HAP-1 (cell line): ENCODE measurements at regions not wholly inside any gene's neighbourhood (a gene's known extent, or its start where the extent isn't known, plus 50 kb on each side); places are given as distances from the start of the nearest gene placed in this dataset.
A peak's percentile ranks its signal among the peaks of the same experiment; 100 is the strongest.
"Not testable (repeated sequence)": the region's sequence is repeated elsewhere in the genome, so short reads cannot be mapped to it uniquely, and the experiment has no call there.

Experiments
- DNase-seq, 2 experiments: peaks; one replicate each; pipeline ENCODE4 v3.0.0-alpha.2; 2016 to 2020; ENCODE audit warnings: low spot score in 2 of 2
- H3K27me3 ChIP-seq: fragments of 250-450 bp; sonication (Bioruptor Pico); 2 replicates; pipeline ENCODE4 v1.5.1; 2020; ENCODE audit warnings: low read depth, mild to moderate bottlenecking, moderate library complexity
- H3K36me3 ChIP-seq: fragments of 250-450 bp; sonication (Bioruptor Pico); replicated peaks from 2 replicates; pipeline ENCODE4 v1.5.1; 2020; ENCODE audit warnings: mild to moderate bottlenecking
- H3K4me1 ChIP-seq: fragments of 250-450 bp; sonication (Bioruptor Pico); 2 replicates; pipeline ENCODE4 v1.5.1; 2020; ENCODE audit warnings: mild to moderate bottlenecking
- H3K4me3 ChIP-seq: fragments of 250-450 bp; sonication (Bioruptor Pico); 2 replicates; pipeline ENCODE4 v1.5.1; 2020; ENCODE audit warnings: mild to moderate bottlenecking, moderate library complexity
- H3K9me3 ChIP-seq: fragments of 250-450 bp; sonication (Bioruptor Pico); 2 replicates; pipeline ENCODE4 v1.5.1; 2020; ENCODE audit warnings: mild to moderate bottlenecking, moderate library complexity
- in situ Hi-C: fragments of 300-500 bp; cut with MboI; formaldehyde crosslinking; loops from 3 replicates; pipeline ENCODE4 v1.14.3; 2020; ENCODE audit warnings: low sequenced_read_pairs, inconsistent platforms, mixed read lengths

GRCh38 chr4:122100508-122100907, 51.6 kb upstream of the BLTP1 start:
- H3K4me3 ChIP-seq = no peak overlapping the region
- in situ Hi-C loops = no loop called here
- H3K9me3 ChIP-seq = no peaks in the 10 kb centered on the region
- no peaks in the 10 kb centered on the region for H3K36me3 ChIP-seq
- no peak for DNase-seq
- H3K4me1 ChIP-seq = no peaks in the 10 kb centered on the region
- H3K27me3 ChIP-seq = 0 out of 2 replicates have a peak, but pooled peaks cover 2% of the 10 kb centered on the region

DNA sequence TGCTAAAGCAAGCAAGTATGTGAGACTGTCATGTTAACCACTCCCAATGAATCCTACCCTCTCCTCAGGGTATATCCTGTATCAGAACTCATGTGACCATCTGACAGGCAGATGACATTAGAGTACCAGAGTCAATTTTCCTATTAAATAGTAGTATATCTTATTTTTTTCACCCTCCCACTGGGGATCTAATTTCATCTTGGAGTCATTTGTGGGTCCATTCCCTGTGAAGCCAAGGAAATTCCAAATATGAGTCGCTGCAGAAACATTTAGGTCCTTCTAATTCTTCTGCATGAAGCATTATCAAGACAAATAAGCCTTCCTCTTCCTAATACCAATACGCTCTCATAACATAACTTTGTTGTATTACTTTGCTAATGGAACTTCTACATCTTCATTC, 52.2 kb upstream of the BLTP1 start:
- no peaks in the 10 kb centered on the region for H3K4me1 ChIP-seq
- in situ Hi-C loops = no loop called here
- DNase-seq = no peak
- no peaks in the 10 kb centered on the region for H3K36me3 ChIP-seq
- H3K9me3 ChIP-seq = no peaks in the 10 kb centered on the region
- H3K27me3 ChIP-seq = 0 out of 2 replicates have a peak, but pooled peaks cover 2% of the 10 kb centered on the region
- H3K4me3 ChIP-seq = no peak overlapping the region

DNA sequence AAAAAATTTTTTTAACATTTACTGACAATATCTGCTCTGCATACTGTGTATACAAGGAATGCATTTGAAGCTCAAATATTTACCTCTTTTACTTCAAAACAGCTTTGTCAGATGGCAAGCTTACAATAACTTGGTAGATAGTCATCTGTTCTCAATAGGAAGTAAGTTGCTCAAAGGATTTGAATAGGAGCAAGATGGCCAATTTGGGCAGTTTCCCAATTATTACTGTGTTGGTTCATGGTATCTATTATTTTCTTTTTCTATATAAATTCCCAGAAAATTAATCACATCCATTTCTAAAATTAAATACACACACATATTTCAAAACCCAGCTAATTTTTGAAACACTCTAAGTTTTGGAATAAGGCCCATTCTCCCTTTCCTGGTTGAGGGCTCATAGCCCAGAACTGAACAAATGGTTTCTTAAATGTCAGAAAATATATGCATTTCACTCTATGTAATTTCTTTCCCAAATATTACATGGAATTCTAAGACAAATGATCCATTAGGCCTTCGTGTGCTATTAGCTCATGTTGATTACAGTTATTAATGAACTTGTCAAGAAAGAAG, 60.2 kb upstream of the BLTP1 start:
- Histone ChIP-seq H3K4me1 (no peaks in the 10 kb centered on the region), H3K27me3 (no peaks in the 10 kb centered on the region), H3K4me3 (no peak overlapping the region), H3K9me3 (no peaks in the 10 kb centered on the region), H3K36me3 (no peaks in the 10 kb centered on the region)
- in situ Hi-C loops = no loop called here
- DNase-seq = no peak

DNA sequence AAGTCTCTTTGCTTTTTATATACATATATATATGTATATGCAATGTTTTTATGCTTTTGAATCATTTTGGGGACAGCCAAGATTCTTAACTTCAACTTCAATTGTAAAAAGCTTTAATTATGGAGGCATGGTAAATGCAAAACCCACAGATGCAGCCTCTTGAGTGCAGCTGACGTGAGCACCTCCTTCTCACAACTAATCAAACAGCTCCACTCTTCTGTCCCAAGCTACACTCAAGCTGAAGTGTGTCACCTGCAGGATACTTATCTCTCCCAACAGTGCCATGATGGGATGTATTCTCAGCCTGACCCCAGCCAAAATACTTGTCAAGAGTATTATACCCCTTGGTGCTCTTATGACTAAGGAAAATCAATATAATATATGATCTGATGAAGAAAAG, 60.7 kb upstream of the BLTP1 start:
- Histone ChIP-seq H3K27me3 (no peaks in the 10 kb centered on the region), H3K4me3 (no peak overlapping the region), H3K36me3 (no peaks in the 10 kb centered on the region), H3K4me1 (no peaks in the 10 kb centered on the region), H3K9me3 (no peaks in the 10 kb centered on the region)
- DNase-seq = no peak
- in situ Hi-C loops = no loop called here

DNA sequence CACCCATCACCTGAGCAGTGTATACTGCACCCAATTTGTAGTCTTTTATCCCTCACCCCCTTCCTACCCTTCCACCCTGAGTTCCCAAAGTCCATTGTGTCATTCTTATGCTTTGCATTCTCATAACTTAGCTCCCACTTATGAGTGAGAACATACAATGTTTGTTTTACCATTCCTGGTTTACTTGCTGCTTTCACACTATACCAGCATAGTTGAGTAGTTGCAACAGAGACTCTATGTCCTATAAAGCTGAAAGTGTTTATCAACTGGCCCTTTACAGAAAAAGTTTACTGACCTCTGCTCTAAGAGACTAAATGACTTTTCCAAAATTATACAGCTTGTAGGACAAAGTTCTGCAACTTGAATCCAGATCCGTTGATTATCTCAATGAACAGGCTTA, 61.1 kb upstream of the BLTP1 start:
- in situ Hi-C loops = no loop called here
- no peaks in the 10 kb centered on the region for H3K36me3 ChIP-seq
- DNase-seq = no peak

DNA sequence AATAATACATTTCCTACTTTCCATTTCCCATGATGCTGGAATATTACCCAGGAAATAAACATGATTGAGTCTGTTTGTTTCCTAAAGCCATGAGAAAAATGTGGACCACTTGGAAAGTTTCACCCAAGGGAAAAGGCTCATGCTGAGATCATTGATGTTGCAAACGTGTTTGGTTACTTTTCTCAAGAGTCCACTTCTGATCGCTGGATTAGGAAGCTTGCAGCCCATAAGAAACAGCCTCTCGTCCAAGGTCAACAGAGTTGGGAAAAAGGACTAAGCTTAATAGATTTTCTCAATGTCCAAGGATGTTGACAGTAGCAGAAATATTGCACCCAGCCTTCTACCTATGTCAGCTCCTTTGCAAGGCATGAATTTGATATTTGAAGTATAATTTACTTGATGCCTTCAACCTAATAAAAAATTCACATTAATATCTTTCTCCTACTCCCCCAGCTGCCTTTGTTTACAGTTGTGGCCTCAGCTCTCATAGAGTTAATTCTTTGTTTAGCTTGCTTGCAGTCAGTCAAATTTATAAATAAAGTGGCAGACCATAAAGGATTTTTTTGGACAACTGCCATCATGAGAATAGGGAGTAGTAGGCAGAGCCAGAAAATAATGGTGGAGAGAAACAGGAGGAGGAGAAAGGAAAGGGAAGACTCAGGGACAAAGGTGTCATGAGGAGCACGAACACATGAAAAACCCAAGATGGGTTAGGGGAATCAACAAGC, 65.6 kb upstream of the BLTP1 start:
- no peaks in the 10 kb centered on the region for H3K9me3 ChIP-seq
- DNase-seq = no peak
- in situ Hi-C loops = no loop called here
- H3K4me3 ChIP-seq = no peak overlapping the region
- H3K36me3 ChIP-seq = no peaks in the 10 kb centered on the region
- H3K4me1 ChIP-seq = peaks cover 6% of the 10 kb centered on the region
- H3K27me3 ChIP-seq = no peaks in the 10 kb centered on the region

More for the DNA sequence above, 61.1 kb upstream of the BLTP1 start:
- Histone ChIP-seq H3K9me3 (no peaks in the 10 kb centered on the region), H3K4me1 (no peaks in the 10 kb centered on the region), H3K27me3 (no peaks in the 10 kb centered on the region), H3K4me3 (no peak overlapping the region)

GRCh38 chr4:122083989-122084388, 68.1 kb upstream of the BLTP1 start:
- peak in 1 of 2 experiments; percentile 55 for DNase-seq
- Histone ChIP-seq H3K36me3 (no peaks in the 10 kb centered on the region), H3K4me1 (peaks cover 6% of the 10 kb centered on the region), H3K27me3 (no peaks in the 10 kb centered on the region), H3K4me3 (no peak overlapping the region), H3K9me3 (no peaks in the 10 kb centered on the region)
- in situ Hi-C loops = no loop called here

DNA sequence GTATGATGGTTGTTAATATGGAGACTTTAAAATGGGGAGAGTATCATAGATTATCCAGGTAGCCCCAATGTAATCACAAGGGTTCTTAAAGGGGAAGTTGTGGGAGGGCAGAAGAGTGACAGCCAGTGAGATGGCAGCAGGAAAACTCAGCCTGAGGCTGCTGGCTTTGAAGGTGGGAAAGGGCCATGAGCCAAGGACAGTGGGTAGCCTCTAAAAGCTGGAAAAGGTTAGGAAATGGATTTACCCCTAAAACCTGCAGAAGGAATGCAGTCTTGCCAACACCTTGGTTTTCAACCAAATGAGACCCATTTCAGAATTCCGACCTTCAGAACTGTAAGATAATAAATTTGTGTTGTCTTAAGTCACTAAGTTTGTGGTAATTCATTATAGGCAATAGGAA, 68.8 kb upstream of the BLTP1 start:
- in situ Hi-C loops = no loop called here
- Histone ChIP-seq H3K4me1 (peaks cover 6% of the 10 kb centered on the region), H3K4me3 (no peak overlapping the region), H3K9me3 (no peaks in the 10 kb centered on the region), H3K36me3 (no peaks in the 10 kb centered on the region), H3K27me3 (no peaks in the 10 kb centered on the region)
- no peak for DNase-seq

GRCh38 chr4:122082661-122083060, 69.5 kb upstream of the BLTP1 start:
- in situ Hi-C loops = no loop called here
- Histone ChIP-seq H3K9me3 (no peaks in the 10 kb centered on the region), H3K4me3 (no peak overlapping the region), H3K27me3 (no peaks in the 10 kb centered on the region), H3K36me3 (no peaks in the 10 kb centered on the region), H3K4me1 (peaks cover 6% of the 10 kb centered on the region)
- no peak for DNase-seq

DNA sequence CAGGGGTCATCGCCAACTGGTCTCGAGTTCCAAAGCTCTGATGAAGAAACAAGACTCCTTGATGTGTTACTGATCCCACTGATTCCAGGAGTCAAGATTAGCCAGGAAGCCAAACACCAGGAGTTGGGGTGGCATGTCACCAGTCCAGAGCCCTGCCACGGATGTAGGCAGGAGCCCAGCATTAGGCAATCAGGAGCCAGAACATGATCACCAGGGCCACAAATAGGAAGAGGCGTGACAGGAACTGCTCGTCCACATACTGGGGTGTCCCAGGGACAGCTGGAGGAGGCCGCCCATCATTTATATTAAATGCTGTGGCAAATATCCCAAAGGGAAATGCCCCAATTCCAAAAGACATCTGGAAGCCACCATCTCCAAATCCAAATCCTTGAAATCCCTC, 74.5 kb upstream of the BLTP1 start:
- H3K4me3 ChIP-seq, DNase-seq, H3K4me1 ChIP-seq, H3K36me3 ChIP-seq, in situ Hi-C loops, H3K27me3 ChIP-seq, H3K9me3 ChIP-seq: not testable (repeated sequence)

DNA sequence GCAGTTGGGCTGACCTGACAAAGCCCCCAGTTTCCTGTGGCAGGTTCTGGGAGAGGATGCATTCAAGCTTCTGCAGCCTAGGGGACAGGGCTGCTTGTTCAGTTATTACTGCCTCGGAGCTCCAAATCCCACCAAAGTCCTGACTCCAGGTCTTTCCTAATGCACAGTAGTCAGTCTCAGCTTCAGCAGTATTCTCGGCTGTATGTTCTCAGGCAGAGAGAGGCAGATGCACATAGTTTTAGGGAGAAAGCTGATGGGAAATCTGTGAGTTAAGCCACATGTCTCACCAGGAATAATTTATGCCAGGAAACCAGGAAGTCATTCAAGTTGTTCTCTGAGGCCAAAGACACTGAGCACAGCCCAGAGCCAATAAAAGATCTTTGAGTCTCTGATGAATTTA, 75.3 kb upstream of the BLTP1 start:
- H3K27me3 ChIP-seq, H3K36me3 ChIP-seq, in situ Hi-C loops: not testable (repeated sequence)

DNA sequence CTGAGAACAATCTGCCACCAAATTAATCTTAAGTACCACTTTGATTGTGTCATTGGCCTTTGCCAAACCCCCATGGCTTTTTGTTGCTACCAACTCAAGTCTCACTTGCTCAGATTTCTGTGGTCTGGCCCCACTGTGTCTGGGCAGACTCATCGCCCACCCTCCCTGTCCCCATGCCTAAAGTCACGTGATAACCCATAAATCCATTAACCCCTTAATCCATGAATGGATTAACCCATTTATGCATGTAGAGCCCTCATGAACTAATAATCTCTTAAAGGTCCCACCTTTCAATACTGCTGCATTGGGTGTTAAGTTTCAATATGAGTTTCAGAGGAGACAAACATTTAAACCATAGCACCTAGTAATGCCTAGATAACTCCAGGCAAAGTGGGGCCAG, 78.5 kb upstream of the BLTP1 start:
- no peaks in the 10 kb centered on the region for H3K4me1 ChIP-seq
- peaks cover 9% of the 10 kb centered on the region; the same call in 1 of the 2 replicates for H3K27me3 ChIP-seq
- no peak for DNase-seq
- in situ Hi-C loops = no loop called here
- no peaks in the 10 kb centered on the region for H3K36me3 ChIP-seq
- H3K4me3 ChIP-seq = no peak overlapping the region
- no peaks in the 10 kb centered on the region for H3K9me3 ChIP-seq

More for the DNA sequence above, 75.3 kb upstream of the BLTP1 start:
- DNase-seq, H3K9me3 ChIP-seq, H3K4me3 ChIP-seq, H3K4me1 ChIP-seq: not testable (repeated sequence)

DNA sequence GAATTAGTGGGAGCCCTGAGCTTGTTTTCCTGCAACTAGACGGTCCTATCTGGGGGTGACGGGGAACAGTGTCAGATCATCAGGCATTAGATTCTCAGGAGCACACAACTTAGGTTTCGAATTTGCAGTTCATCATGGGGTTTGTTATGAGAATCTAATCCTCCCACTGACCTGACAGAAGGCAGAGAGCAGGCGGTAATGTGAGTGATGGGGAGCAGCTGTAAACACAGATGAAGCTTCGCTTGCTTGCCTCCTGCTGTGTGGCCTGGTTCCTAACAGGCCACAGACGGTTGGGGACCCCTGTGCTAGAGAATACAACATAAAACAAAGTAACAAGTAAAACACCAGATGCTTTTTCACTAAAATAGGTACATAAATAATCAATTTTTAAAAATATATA, 86.2 kb upstream of the BLTP1 start:
- in situ Hi-C loops = no loop called here
- no peaks in the 10 kb centered on the region for H3K36me3 ChIP-seq
- H3K9me3 ChIP-seq = no peaks in the 10 kb centered on the region
- DNase-seq = no peak
- peaks cover 5% of the 10 kb centered on the region for H3K27me3 ChIP-seq
- no peak overlapping the region for H3K4me3 ChIP-seq
- H3K4me1 ChIP-seq = no peaks in the 10 kb centered on the region

GRCh38 chr4:122065149-122065548, 87.0 kb upstream of the BLTP1 start:
- H3K9me3 ChIP-seq = no peaks in the 10 kb centered on the region
- peaks cover 3% of the 10 kb centered on the region for H3K27me3 ChIP-seq
- no peaks in the 10 kb centered on the region for H3K4me1 ChIP-seq
- no peak for DNase-seq
- H3K36me3 ChIP-seq = no peaks in the 10 kb centered on the region
- in situ Hi-C loops = no loop called here
- no peak overlapping the region for H3K4me3 ChIP-seq

DNA sequence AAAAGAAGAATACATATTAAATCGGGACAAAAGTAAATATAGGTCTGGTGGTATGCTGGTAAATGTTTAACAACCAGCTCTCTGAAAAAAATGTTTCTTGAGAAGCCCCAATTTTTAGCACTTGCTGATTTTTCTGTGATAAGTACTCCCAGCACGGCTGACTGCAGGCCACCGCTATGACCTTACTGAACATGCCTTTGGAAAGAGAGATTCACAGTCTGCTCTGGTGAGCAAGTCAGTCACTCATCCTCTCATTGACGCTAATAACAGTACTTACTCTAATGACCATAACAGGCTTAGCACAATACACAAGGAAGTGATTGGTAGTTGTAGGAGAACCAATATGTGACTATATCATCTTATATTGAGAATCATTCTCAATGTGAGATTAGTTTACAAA, 98.9 kb upstream of the BLTP1 start:
- in situ Hi-C loops = no loop called here
- DNase-seq = no peak
- no peak overlapping the region for H3K4me3 ChIP-seq

More for the DNA sequence above, 98.9 kb upstream of the BLTP1 start:
- Histone ChIP-seq H3K36me3 (no peaks in the 10 kb centered on the region), H3K27me3 (no peaks in the 10 kb centered on the region), H3K4me1 (no peaks in the 10 kb centered on the region), H3K9me3 (no peaks in the 10 kb centered on the region)
